DMS153 treated with DMSO at 0.1 percent for 48 hours (cell line): ENCODE measurements at regions not wholly inside any gene's neighbourhood (a gene's known extent, or its start where the extent isn't known, plus 50 kb on each side); places are given as distances from the start of the nearest gene placed in this dataset.

Experiments used
- DNase-seq: peaks from one replicate; lab custom pipeline; 2025; ENCODE audit not compliant: unreplicated experiment; lab: John Stamatoyannopoulos, UW

DNA sequence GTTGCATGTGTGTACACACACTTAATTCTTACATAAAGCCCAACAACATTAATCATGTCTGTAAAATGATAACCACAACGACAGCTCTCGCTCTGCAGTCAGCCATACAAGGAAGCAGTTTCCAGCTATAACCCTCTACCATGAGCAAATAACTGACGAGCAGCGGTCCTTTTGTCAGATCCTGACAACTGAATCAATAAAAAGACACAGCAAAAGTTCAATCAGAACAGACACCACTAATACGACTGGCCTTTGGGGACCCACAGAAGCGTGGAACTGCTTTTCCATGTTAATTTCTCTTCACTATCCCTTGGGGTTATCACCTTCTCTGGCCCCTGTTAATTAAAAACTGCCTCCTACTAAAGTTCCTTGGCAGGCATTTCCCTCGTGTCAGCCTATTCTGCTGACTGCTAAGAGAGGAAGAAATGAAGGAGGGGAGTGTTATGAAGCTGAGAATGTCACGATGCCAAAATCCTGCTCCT lies 722.8 kb upstream of the GRAMD2B start:
- DNase-seq, result peak; percentile 41

DNA sequence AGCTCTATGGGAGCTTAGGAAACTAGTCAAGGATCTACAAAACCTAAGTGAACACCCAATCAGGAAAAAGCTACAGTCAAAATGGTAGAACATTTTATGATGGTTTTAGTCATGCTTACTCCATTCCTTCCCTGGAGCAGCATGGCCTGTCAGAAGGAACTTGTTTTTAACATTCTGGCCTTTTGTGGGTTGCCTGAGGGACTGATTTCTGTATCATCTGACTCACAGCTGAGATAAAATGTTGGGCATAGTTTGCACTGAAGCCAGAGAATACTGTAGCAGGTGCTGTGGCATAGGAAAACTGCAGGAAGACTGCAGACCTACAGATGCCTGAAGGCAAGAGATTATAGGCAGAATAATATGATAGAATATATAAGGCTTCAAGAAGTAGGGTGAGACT lies 719.6 kb upstream of the GRAMD2B start:
- no peak for DNase-seq

DNA sequence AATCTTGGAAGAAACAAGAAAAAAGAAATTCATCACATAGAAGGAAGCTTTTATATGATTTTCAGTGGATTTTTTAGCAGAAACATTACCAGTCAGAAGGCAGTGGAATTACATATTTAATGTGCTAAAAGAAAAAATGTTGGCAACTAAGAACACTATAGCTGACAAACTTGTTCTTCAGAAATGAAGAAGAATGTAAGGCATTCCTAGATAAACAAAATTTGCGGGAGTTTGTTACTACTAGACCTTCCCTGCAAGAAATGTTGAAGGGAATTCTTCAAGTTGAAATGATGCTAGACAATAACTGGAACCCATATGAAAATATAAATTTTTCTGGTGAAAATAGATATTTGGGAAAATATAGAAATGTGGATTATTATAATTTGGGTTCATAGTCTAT lies 718.3 kb upstream of the GRAMD2B start:
- no peak for DNase-seq

DNA sequence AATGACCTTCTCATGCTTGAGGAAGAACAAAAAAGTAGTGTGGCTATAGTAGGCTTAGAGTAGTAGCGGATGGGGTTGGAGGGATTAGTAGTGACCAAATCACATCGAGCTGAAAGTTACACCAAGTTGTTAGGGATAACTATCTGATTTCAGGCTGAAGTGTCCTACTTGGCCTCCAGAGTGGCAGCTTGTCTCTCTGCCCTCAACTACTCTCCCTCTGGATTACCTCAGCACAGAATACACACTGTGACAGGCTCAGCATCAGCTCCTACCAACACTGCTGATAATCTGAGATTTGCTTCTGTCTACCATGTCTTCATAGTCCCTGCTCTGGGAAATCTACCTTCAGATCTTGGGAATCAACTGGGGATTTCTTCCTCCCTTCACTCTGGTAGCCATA lies 714.6 kb upstream of the GRAMD2B start:
- DNase-seq, result no peak

DNA sequence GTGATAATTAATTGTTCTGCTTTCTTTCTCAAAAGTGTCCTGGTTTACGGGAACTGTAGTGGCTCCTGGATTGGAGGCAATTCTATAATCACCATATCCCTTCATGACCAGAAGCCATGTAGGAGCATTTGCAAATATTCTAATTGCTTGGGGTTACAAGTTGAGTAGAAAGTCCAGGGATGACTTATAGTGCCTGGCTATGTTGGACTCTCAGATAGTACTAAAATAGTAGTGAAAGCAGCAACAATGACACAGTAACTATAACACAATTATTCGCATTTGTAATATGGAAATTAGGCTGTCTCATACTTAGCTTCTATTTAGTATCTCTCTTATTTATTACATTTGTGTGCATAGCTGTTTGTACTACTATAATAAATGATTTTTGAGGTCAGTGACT lies 712.5 kb upstream of the GRAMD2B start:
- no peak for DNase-seq

DNA sequence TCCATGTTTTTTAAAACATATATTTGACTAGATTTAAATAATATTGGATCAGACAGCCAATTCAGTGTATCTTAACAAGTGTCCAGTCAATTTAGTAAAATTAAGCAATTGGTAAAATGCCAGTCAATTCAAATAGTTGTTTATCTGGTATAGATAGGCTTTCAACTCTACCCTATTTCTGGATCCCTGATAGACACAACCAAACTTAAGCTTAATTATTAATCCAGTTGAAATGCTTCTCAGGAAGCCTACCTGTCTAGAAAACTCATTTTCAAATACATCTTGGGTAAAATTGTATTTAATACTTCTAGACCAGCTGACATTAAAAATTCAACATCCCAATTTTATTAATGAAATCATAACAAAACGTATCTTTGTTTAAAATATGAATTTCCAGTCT lies 710.8 kb upstream of the GRAMD2B start:
- DNase-seq, result no peak

DNA sequence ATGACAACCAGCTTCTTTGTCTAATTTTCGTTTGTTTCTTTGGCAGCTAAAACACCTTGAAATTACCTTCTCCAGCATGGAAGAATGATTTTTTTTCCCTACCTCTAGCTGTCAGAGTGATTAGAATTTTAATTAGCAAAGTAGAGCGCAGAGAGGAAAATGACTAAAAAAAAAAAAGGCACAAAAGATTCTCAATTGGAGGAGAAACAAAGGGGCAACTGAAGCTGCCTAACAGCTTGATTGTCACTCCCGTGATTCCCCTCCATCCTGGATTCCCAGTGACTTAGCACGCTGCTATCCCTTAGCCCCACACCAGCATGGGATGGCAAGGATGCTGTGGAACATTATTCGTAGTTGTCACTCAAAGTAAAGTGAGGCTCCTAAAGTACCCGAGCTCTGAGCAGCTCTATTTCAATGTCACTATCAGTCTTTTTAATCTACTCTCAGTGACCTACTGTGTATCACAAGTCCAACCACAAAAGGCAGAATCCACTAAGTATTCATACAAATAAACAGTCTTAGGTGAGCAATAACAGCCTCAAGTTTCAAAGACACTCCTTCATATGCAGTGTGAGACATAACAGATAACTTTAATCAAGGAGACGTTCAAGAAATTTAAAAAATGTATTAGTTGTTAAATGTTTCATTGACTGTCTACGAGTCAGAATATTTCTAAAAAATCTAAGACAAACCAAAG lies 710.0 kb upstream of the GRAMD2B start:
- no peak for DNase-seq

DNA sequence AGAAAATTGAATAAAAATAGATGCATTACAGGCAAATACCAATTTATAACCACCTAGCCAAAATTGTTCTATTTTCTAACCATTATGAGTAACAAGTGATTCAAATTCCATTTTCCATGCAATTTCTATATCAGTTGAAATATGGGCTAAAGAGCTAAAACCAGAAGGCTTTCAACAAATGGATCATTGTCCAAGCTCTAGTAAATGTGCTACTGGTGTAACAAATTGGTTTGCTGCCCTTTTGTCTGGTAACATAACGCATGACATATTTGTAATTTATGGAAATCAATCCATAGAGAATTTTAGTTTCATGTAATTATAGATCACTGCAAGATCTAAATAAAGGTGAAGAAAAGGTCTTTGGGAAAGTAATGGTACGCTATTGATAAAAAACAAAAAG lies 708.0 kb upstream of the GRAMD2B start:
- no peak for DNase-seq

DNA sequence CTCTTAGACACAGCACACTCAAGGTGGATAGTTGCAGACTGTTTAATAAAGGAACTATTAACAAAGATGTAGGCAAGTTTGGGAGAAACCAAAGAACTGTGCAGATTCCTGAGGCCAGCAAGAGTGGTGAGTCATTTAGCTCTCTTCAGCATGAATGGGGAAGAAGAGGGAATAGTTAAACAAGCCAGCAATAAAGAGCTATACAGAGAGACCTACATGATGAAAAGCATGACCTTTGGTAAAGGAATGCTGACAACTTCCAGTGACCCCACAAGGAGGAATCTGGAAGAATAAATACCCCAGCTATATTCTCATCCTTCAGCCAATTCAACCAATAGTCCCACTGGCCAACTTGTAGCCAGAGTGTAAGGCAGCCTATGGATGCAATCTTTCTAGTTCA lies 706.0 kb upstream of the GRAMD2B start:
- no peak for DNase-seq

DNA sequence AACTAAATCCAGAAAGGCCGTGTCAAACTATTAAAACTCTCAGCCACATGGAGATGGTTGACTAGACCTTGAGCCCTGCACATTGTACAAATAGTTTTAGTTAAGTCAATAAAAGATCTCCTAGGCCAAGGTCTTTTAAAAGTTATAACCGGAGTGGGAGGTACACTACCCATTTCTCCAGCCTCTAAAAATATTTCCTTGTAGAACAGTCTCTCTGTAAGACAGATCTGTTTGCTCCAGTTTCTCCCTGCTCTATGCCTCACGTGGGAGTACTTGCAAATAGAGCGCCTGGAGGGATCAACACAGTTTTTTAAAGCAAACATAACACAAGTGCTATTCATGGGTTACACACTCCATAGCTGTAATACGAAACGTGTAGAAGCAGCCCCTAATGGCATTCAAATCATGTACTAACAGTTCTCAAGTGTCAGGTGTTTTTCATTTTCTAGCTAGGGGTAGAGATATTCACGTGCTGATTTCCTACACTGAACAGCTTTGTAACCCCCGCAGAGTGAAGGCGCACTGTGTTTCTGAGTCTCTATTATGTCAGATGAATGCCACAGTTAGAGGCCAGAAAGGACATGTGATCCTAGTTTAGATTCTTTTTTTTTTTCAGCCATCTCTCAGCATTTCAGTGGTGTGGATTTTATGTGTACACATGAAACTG lies 703.4 kb upstream of the GRAMD2B start:
- DNase-seq, result peak; percentile 43

DNA sequence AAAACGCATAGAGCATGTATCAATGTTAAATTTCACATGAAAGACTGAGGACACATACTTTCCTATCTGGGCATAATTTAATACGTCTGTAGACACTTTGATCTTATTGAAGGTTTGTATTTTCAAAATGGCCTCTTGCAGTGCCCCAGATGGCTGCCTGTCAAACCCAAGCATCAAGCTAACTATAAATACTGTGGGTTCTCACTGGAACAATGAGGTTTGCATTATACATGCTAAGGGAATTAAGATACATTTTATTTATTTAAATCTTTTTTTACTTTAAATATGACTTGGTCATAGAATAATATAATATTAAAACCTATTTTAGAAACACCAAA lies 702.9 kb upstream of the GRAMD2B start:
- DNase-seq, result peak; percentile 3

DNA sequence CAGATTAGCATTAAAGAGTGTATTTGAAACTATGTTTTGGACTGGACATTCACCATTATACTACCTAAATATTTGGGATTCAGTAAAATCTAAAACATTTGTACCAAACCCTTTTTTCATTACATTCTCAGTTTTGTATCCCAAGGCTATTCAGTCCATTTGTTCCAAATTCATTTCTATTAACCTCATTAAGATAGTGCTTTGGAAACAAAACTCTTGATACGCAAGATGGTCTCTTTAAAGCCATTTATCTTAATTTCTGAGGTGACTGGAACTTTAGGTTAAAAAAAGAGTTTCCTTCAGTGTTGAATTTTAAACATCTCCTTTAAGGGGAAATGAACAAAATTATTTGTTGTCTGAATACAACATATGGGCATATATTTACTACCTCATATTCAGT lies 702.5 kb upstream of the GRAMD2B start:
- no peak for DNase-seq

DNA sequence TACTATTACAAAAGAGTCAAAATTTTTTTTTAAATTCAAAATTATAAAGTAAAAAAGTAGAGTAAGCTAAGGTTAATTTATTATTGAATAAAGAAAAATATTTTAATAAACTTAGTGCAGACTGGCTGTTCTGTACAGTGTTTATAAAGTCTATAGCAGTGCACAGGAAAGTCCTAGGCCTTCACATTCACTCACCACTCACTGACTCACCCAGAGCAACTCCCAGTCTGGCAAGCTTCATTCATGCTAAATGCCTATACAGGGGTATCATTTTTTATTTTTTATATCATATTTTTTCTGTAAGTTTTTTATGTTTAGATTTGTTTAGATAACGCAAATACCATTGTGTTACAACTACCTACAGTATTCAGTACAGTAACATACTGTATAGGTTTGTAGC lies 700.7 kb upstream of the GRAMD2B start:
- no peak for DNase-seq

DNA sequence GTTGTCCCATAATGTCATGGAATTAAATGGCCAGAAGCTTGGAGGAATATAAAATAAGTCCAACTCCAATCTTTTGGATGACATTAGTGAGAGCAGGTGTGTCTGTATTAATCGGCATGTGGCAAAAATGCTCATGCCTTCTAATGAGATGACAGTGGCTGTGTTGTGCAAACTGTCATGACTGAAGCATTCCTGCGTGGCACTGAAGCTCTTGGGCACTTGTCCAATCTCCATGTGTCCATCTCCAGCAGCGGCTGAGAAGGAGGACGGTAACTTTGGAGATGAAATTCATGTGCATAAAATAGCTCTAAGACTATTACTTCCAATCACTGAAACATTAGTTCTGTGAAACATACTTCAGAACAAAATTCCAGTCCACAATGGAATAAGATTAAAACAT lies 697.5 kb upstream of the GRAMD2B start:
- no peak for DNase-seq

DNA sequence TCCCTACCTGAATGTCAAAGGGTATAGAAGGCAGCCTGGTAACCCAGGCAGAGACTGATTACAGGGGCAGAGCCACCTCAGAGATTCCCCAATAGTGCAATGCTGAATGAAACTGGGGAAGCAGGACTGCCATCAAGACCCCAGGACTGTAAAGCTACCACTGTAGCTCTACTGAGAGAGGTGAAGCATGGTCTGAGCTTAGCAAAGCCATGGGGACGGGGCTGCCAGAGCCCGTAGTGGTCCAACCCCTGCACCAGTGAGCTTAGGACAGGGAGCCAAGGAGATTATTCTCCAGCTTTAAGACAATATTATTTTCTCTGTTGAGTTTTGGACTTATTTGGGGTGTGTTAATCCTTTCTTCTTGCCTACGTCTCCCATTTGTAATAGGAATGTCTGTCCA lies 679.3 kb upstream of the GRAMD2B start:
- DNase-seq, result no peak

DNA sequence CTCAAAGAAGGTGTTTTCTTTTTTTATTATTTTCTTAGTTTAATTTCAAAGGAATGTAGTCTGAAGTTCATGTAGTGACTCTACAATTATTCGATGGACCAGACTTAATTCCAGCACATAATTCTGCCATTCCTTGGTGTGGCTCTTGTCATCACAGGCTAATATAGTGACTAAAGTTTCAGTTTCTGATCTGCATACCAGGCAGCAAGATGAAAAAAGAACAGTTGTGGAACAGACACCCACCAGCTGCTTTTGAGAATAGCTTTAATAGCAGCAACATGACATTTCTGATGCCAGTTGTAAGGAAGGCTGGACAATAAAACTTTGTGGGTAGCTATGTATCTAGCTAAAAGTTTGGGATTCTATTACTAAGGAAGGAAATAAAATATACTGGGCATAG lies 676.3 kb upstream of the GRAMD2B start:
- DNase-seq, result no peak

DNA sequence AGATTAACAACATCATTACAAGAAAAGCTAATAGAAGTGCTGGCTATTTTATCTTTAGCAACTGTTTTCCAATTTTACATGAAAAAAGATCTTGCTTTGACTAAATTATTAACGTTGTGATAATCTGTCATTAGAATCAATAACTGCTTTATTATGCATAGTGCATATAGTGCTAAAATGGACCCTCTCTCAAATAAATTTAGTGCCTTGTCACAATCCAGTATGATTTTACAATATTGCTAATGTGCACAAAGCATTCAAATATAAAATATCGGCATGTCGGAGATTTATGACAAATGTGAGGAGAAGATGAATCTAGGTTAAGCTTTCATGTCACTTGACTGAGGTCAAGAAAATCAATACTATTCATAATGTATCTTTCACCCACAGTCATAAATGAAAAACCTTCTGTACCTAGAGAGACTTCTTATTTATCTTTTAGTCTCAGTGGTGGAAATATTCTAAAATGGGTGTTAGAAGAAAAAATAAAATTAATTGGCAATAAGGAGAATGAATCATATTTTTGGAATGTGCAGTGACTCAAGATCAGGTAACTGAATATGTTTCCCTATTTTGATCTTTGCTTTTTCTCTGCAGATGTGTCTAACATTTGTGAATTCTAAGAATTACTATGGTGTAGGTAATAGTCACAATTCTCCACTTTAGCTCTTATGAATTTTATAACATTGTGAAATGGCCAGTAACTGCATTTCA lies 672.9 kb upstream of the GRAMD2B start:
- no peak for DNase-seq

DNA sequence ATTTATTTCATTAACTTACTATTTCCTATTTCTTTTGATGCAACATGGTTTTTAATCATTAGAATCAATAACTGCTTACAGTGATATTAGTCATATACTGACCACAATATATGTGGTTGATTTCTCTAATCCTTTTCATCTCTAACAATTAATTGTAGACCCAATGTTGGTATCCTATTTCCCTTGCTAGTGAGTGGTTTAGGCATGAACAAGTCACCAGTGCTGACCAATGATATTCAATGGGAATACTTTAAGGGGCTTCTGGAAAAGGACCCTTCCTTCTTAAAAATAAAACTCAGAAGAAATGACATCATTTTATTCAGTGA lies 672.4 kb upstream of the GRAMD2B start:
- DNase-seq, result no peak

DNA sequence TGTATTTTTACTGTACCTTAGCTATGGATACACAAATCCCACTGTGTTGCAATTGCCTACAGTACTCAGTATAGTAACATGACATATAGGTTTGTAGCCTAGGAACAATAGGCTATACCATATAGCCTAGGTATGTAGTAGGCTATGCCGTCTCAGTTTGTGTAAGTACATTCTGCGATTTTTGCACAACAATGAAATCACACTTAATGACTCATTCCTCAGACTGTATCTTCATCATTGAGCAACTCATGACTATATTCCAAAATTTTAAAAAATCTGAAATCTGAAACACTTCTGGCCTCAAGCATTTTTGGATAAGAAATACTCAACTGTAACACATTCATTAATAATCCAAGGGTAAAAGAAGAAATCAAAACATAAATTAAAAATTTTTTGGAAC lies 666.8 kb upstream of the GRAMD2B start:
- DNase-seq, result no peak

DNA sequence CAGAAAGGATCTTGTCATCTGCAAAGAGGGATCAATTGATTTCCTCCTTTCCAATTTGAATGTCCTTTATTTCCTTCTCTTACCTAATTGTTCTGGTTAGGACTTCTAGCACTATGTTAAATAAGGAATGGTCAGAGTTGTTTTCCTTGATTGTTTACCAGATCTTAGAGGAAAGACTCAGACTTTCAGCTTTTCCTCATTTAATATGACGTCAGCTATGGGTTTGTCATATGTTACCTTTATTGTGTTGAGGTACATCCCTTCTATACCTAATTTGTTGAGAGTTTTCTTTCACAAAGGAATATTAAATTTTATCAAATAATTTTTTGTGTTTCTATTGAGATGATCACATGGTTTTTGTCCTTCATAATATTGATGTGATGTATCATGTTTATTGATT lies 656.5 kb upstream of the GRAMD2B start:
- DNase-seq, result no peak

DNA sequence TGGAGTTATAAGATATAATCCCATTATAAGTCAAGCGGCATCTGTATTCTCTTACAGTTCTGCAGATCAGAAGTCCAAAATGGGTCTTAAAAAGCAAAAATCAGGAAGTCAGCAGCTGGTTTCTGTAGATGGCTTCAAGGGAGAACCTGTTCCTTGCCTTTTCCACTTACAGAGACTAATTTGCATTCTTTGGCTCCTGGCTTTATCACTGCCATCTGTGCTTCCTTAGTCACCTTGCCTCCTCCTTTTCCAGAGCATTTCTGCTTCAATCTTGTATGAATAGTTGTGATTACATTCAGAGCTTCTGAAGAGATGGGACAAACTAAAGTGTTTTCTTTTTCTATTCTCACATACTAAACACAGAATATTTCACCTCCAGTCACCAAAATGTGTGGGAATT lies 647.3 kb upstream of the GRAMD2B start:
- no peak for DNase-seq

DNA sequence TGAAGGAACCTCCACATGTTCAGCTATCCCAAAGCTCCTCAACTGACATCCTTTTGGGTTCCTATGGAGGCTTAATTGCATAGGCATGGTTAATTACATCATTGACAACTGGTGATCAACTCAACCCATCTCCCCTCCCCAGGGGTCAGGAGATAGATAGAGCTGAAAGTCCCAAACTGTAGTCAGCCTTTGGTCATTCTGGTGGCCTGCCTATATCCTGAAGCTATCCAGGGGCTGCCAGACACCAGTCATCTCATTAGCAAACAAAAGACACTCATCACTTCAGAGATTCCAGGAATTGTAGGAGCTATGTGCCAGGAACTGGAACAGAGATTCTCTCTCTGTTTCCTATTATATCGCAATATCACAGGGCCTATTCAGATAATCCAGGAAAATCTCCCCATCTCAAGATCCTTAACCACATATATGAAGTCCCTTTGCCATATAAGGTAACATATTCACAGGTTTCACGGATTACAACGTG lies 646.5 kb upstream of the GRAMD2B start:
- DNase-seq, result no peak
